ENCODE measurements at regions not wholly inside any gene's neighbourhood (a gene's known extent, or its start where the extent isn't known, plus 50 kb on each side); places are given as distances from the start of the nearest gene placed in this dataset.
"Not testable (repeated sequence)": the region's sequence is repeated elsewhere in the genome, so short reads cannot be mapped to it uniquely, and the experiment has no call there.

DNA sequence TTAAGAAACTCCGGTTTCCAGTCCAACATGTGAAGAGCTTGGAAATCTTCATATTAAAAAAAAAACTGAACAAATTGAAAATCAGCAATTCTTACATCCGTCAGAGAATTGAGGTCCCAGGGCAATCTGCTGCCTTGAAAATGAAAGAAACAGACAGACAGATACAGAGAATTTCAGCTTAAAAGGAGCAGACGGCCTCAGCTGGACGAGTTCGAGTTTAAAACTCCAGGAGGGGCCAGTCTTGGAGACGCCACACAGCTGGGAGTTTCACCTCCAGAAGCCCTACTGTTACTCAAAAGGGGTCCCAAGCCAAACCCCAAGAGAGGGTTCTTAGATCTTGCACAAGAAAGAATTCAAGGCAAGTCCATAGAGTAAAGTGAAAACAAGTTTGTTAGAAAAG lies 226.5 kb upstream of the ARL4C start:
- no peak for DNase-seq (ENCODE audit: low read depth)

DNA sequence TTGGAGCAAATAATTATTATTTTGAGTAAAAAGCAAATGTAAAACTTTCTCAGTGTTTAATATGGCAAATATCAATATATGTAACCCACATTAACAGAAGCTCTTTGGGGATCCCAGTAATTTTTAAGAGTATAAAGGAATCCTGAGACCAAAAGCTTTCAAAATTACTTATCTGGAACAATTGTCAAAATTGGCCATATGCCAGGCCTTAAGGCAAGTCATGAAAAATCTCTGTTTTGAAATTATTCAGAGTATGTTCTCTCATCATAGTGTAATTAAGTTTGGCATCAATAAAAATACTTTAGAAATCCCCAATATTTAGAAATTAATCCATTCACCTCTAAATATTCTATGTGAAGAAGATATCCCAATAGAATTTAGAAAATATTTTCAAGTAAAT lies 225.3 kb upstream of the ARL4C start:
- no peak for DNase-seq (ENCODE audit: low read depth)

DNA sequence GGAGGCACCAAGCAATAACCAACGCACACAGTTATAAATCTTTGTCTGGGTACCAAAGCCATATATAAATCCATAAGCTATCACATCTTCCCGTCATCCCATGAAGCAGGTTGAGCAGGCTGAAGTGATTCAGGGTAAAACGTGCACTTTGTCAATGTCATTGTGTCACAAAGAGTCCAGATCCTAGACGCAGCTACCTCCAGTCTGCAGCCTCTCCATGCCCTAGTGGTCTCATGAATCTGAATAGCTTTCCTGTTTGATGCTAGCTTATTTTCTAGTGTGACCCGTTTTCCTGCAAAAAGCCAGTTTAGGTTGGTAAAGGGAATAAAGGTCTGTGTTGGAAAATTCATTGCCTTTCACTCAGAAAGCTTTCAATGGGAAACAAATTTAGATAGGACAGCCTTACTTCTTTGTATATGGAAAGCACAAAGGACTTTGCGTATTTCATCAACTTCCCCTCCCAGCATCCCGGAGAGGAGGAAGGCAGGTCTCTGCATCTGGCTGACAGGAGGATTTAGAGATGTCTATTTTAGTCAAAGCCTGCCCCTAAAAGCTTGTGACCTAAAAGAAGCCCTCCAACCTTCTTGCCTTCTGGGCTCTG lies 222.3 kb upstream of the ARL4C start:
- DNase-seq (ENCODE audit: low read depth) = no peak

DNA sequence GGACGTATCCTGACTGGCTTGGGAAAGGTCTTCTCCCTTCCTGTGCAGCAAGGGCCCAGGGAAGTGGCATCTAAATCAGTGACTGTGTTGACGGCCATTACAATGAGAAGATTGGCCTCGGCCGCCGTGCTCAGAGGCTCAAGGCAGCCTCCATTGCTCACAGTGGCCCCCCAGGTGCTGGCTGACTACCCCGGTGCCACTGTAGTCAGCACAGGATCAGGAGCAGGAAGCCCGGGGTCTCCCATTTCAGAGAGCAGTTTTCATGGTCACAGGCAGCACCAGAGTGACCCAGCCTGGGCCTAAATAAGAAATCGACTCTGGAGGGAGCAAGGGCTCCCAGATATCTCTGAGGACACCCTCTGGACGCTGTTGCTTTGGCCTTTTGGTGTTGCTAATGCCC lies 219.4 kb upstream of the ARL4C start:
- DNase-seq (ENCODE audit: low read depth) = no peak

DNA sequence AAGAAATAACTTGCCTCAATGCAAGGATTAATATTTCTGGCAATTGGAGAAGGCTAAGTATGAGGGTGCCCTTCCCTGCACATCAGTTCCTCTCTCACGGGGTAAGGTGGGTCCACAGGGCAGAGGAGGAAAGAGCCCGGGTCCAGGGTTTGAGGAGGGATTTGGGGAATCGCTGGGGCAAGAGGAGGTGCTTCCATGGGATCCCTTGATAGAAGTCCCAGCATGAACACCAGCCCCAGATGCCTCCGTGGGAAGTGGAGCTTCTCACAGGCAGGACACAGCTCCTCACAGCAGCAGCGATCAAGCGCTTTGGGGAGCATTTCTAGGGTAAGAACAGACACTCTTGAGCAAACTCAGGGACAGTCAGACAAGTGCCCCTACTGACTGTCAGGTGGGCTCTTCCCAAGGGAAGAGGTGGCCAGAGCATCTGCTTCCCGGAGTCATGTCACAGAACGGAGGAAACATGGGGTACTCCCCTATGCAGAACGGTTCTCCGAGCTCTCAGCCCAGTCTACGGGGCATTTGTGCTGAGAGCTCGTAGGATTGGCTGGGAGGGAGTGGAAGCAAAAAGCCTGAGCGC lies 218.9 kb upstream of the ARL4C start:
- no peak for DNase-seq (ENCODE audit: low read depth)

DNA sequence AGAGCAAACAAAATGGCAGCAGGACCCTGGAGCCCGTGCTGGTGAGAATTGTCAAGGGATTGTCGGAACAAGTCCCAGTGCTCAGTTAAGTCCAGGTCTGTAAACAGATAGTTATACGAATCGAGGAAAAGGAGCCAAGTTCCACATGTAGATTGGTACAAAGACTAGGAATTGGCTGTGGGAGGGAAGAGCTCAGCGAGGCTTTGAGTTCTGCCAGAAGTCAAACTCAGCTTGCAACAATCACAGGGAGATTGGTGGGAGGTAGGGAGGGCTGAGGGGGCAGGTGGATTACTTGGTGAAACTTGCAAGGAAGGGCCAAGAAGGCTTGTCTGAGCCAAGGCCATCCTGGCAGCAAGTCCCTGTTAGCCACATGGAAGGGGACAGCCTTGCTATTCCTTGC lies 217.8 kb upstream of the ARL4C start:
- DNase-seq (ENCODE audit: low read depth) = no peak

DNA sequence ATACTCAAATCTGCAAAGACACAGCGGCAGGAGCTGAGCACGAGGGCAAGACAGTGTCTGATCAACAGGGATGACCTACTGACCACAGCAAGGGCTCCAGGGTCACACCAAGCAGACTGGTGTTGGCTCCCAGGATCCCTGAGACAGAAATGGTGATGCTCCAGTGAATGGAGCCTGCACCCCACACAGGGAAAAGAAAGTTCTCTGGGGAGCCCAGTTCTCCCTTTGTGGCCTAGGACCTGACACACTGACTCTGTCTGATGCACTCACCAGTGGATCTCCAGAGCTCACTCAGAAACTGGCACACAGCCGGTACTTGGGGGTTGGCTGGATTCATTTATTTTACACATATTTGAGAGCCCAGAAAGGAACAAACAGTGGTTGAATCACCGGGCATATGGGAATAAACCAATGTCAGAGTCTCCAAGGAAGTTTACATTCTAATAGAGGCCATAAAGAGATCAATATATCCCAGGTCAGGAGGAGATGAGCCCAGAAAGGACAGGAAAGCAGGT lies 215.6 kb upstream of the ARL4C start:
- no peak for DNase-seq (ENCODE audit: low read depth)

DNA sequence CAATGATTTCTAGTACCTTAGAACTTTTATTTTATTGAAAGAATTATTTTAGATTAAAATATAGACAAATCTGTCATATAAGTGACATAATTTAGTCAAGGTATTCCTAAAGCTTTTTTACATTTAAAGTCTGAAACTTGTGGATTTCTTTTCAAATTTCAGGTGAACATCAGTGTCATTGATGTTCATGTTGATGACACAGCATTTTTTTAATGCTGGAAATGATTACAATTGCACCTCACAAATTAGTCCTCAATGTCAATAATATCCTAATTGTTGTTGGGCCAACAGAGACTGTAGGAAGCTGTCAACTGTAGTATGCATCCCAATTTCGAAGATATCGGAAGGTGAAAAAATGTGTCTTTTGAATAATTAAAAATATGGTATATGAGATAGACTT lies 214.4 kb upstream of the ARL4C start:
- DNase-seq (ENCODE audit: low read depth) = no peak

DNA sequence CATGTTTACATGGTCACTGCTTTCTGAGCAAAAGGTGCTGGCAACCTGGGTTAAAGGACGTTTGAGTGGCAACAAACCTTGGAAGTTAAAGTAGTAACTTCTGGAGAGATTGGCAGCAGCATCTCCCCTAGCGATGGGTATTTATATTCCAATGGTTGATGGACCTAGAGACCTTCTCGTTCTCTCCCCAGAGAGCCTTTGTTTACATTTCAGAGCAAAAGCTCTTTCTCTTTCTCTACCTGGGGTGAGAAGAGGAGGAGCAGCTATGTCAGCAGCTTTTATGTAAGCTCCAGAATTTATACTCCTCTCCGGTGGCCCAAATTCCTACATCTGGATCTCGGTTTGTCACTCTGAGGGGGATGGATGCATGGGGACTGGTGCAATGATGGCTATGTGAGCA lies 213.7 kb upstream of the ARL4C start:
- no peak for DNase-seq (ENCODE audit: low read depth)

DNA sequence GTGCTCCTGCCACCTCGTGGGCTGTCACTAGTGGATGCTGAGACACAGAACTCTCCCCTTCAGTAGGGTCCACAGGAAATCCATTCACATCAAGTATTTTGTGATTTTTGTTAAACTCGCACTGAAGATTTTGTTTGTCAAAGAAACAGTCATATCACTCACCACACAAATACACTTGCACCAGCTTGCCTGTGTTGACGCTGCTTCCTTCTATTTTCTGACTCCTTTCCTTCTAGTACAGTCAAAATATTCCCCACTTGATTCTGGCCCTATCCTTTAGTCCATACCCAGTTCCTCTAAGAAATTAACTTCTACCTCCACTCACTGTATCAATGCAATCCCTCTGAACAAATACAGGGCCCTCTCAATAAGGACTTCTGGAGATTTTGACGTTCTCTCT lies 213.2 kb upstream of the ARL4C start:
- DNase-seq (ENCODE audit: low read depth) = no peak

DNA sequence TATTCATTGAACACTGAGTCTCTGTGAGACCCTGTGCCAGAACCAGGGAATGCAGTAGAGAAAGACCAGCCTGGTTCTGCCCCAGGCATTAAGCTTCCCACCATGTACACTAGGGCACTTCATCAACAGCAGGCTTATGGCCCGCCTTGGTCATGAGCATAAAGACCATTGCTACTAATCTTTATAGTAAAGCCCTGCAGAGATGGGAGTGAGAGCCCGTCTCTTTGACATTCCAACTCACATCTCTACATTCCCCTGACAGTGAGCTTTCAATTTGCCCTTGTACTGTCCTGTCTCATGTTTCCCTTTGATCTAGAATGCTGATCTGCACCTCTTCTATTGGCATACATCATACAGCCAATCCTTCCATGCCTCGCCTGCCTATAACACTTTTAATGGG lies 211.8 kb upstream of the ARL4C start:
- DNase-seq (ENCODE audit: low read depth) = no peak

DNA sequence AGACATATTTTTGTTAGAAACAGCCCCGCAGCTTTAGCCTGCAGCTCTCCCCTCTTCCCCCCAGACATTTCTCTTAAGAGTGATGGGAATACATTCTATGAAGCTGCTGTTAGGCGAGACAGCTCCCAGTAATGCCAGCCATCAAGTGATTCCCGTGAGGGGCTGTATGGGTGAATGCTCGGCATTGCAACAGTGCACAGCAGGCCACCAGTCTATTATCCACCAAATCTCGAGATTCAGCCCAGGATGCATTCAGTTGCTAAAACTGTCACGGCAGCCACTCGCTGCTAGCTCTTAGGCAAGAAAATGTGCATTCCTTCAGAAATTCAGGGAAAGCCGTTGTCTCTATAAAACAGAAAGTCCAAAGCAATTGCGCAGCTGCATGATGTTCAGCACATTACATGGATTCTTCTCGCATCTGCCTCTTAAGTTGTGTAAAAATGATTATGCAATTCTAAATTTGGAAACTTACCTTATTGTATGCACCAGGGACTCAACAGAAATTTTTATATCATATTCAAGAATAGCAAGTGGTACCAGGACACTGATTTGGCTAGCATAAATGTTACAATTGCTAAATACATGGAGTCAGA lies 211.3 kb upstream of the ARL4C start:
- no peak for DNase-seq (ENCODE audit: low read depth)

DNA sequence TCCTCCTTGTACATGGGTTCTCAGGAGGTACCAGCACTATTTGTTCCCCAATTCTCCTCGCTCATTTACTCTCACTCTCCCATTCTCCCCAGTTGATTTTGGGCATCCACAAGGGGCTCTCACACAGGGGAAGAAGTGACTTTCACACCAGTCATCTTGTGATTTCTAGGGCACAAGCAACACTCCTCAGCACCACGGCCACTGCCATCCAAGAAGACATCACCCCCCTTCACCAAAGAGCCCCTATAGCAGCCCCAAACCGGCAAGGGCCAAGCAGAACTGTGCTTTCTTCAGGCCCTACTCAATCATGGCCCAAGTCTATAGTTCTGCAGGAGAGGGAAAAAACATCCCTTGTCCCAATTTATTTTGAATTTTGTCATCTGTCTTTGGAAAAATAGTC lies 209.2 kb upstream of the ARL4C start:
- no peak for DNase-seq (ENCODE audit: low read depth)

DNA sequence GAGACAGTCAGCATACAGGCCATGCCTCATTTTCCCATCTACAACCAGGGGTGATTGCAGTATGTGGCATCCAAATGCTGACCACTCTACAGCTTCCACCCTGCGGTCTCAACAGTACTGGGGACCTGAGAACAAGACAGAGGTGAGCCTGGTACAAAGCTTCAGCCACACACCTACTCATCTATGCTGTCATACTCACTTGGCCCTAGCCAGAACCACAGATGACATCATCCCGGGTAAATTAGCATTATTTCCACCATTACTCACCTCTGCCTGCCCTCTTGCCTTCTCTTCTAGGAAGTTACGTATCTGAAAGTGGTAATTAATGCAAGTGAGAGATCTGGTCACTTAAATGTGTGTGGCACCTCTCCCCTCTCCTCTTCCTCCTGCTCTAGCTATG lies 208.2 kb upstream of the ARL4C start:
- DNase-seq (ENCODE audit: low read depth) = no peak

DNA sequence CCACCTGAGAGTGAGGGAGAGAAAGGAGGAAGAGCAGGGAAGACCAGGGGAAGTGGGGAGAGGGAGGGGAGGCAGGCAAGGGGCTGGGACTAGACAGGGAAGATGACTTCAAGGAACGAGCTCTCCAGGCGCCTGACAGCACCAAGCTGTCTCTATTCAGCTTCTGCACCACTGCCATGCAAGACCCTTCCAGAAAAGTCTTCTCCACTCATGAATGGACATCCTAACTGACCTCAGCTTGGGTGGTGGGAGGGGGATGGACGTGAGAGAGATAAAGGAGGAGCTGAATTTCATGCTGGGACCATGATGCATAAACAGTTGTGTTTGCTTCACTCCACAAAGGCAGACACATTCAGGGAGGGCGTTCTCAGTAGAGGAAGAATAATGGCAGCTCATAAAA lies 206.4 kb upstream of the ARL4C start:
- no peak for DNase-seq (ENCODE audit: low read depth)

DNA sequence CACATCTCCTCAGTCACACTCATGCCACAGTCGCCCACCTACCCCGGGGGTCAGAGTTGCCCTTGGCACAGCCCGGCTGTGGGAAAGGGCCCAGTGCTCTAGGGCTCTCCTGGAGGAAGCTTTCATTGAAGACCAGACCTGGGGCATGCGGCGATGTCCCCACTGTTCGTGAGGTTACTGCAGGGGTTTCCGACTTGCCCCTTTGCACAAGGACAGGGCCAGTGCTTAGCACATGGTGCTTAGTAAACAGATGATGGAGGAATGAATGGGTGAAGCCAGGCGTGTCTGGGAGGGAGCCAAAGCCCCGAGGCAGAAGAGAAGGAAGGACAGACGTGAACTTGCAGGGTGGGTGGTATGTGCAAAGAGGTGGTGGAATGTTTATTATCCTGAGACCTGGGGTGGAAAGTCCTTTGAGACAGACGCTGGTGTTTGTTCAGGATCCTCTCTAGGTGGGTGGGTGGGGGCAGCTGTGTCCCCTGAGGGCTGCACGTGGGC lies 205.9 kb upstream of the ARL4C start:
- DNase-seq (ENCODE audit: low read depth) = no peak

DNA sequence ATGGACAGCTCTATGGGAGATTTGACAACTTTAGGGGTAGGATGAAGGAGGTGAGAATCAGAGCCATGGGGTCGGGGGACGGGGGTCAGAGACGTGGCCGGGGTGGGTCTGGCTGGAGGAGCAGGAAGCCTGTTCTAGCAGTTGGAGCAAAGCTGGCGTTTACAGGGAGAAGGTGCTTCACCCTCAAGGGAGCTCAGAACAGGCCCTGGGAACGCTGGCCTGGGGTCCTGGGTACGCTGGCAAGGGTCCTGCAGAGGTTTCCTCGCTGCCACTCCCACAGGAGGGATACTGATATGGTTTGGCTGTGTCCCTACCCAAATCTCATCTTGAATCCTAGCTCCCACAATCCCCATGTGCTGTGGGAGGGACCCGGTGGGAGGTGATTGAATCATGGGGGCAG lies 205.0 kb upstream of the ARL4C start:
- DNase-seq (ENCODE audit: low read depth) = no peak

DNA sequence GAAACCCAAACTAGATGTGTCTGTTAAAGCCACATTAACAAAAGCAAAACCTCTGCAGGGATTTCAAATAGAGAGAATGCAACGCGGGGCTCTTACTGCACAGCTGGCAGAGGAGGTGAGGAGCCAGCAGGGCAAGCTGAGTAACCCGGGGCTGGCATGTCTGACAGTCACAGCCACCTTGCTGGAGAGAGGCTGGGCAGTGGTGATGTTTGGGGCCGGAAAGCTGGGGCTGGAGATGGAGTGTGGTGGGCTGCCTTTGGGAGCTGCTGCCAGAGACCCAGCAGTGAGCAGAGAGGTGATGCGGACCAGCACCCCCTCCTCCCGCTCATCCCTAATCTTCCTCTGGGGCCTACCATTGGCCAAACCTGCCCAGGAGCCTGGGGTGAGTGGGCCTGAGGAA lies 204.5 kb upstream of the ARL4C start:
- no peak for DNase-seq (ENCODE audit: low read depth)

DNA sequence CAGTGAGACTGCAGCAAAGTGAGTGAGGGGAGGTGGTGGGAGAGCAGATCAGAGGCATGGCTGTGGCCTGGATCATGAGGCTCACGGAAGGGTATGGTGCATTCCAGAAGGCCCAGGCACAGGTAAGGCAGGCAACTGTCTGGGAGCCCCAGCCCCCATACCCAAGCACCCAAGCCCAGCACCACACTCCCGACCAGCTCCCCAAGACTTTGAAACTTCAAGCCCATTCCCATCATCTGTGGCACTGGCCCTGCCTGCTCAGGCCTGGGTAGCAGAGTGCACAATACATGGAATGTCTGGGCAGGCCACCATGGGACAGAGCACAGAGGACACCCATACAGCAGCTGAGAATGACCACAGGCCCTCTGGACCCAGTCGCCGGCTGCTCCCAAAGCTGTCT lies 202.6 kb upstream of the ARL4C start:
- no peak for DNase-seq (ENCODE audit: low read depth)

DNA sequence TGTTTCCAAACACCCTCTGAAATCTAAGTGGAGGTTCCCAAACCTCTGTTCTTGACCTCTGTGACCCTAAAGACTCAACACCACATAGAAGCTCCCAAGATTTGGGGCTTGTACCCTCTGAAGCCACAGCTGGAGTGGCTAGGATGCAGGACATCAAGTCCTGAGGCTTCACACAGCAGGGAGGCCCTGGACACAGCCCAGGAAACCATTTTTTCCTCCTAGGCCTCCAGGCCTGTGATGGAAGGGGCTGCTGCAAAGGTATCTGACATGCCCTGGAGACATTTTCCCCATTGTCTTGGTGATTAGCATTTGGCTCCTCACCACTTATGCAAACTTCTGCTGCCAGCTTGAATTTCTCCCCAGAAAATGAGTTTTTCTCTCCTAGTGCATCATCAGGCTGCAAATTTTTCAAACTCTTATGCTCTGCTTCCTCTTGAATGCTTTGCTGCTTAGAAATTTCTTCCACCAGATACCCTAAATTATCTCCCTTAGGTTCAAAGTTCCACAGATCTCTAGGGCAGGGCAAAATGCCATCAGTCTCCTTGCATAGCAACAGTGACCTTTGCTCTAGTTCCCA lies 200.5 kb upstream of the ARL4C start:
- DNase-seq (ENCODE audit: low read depth) = not testable (repeated sequence)

DNA sequence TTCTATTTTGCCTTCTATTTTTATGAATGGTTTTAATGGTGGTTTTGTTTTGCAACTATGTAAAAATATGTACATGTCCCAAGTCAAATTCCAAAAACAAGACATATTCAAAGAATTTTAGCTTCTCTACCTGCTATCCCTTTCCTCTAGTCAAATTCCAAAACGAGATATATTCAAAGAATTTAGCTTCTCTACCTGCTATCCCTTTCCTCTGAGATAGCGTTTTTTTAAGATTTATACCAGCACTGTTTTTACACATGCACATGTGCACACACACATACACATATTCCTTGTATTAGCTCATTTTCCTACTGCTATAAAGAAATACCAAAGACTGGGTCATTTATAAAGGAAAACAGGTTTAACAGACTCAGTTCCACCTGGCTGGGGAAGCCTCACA lies 199.1 kb upstream of the ARL4C start:
- DNase-seq (ENCODE audit: low read depth) = no peak

DNA sequence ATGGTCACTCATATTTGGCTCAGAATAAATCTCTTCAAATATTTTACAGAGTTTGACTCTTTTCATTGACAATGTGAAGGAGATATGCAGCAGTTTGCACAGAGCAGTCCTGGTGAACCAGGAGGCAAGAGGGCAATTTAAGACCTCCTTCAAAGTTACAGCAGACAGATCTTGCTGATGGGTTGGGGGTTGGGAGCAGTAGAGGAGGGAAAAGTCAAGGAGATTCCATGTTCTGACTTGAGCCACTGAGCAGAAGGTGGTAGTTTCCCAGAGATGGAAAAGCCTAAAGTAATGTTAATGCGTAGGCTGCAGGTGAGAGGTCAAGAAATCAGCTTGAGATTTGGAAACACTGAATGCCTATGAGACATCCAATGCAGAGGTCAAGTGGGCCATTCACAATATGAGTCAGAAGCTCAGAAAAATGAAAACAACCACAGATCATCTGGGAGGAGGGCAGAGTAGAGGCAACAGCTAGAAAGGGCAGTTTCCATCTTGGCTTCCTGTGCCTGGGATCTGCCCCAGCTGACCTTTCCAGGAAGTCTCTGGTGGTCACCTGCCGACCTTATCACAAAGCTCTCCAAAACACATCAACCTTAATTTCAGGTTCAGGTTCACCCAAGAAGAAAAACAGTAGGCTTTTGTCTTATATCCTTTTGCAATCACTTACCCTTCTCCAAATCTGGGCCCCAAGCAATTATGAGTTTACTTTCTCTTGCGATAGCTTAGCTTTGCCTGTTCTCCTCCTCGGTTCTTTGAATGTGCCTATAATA lies 197.5 kb upstream of the ARL4C start:
- DNase-seq (ENCODE audit: low read depth) = no peak
